Cardiac muscle cell (in vitro differentiated cells and primary cell): ENCODE measurements at regions not wholly inside any gene's neighbourhood (a gene's known extent, or its start where the extent isn't known, plus 50 kb on each side); places are given as distances from the start of the nearest gene placed in this dataset.
"Not testable (repeated sequence)": the region's sequence is repeated elsewhere in the genome, so short reads cannot be mapped to it uniquely, and the experiment has no call there.

Experiments used
- DNase-seq, 2 donors: peaks; one replicate each; pipeline versions ENCODE4 v3.0.0 to v3.0.0-alpha.2; 2010 to 2017; ENCODE audit warnings: low read depth in 1 of 2, low spot score in 1 of 2
- H3K27ac ChIP-seq: fragments of 200-600 bp; sonication (generic); 2 replicates; pipeline ENCODE4 v1.5.1; 2016
- H3K27me3 ChIP-seq: fragments of 200-600 bp; sonication (generic); 2 replicates; pipeline ENCODE4 v1.6.0; 2016; ENCODE audit warnings: control low read depth
- H3K36me3 ChIP-seq: fragments of 200-600 bp; sonication (generic); 2 replicates; pipeline ENCODE4 v1.5.1; 2016; ENCODE audit warnings: control low read depth
- H3K4me1 ChIP-seq: fragments of 200-600 bp; sonication (generic); 2 replicates; pipeline ENCODE4 v1.8.1; 2017; ENCODE audit warnings: low read depth, mild to moderate bottlenecking, mixed run types
- H3K4me3 ChIP-seq: fragments of 200-600 bp; sonication (generic); 2 replicates; pipeline ENCODE4 v1.5.1; 2016; ENCODE audit warnings: mild to moderate bottlenecking
- H3K9me3 ChIP-seq: fragments of 200-600 bp; sonication (generic); 2 replicates; pipeline ENCODE4 v1.5.1; 2017; ENCODE audit warnings: low read depth, mild to moderate bottlenecking, control low read depth
- CTCF ChIP-seq: IDR thresholded peaks from 2 replicates; pipeline ENCODE4 v1.5.1; 2012; ENCODE audit warnings: low read depth, mild to moderate bottlenecking, low read length

- no peak overlapping the region for H3K27ac ChIP-seq
- no peaks in the 10 kb centered on the region for H3K36me3 ChIP-seq
- H3K4me1 ChIP-seq = no peaks in the 10 kb centered on the region
- H3K9me3 ChIP-seq = no peaks in the 10 kb centered on the region
- no peak overlapping the region for H3K4me3 ChIP-seq
- no peak for DNase-seq
- TF ChIP-seq CTCF = no peak
- H3K27me3 ChIP-seq = no peaks in the 10 kb centered on the region
These were observed 239.1 kb downstream of the CHM start for GRCh38 chrX:85808217-85808616.

GRCh38 chrX:85772391-85772790 lies 275.0 kb downstream of the CHM start:
- not testable (repeated sequence) for H3K36me3 ChIP-seq, DNase-seq, H3K9me3 ChIP-seq, H3K4me3 ChIP-seq, H3K27me3 ChIP-seq, H3K4me1 ChIP-seq, H3K27ac ChIP-seq

GRCh38 chrX:85765651-85766050 lies 281.7 kb downstream of the CHM start:
- Histone ChIP-seq H3K27me3 (no peaks in the 10 kb centered on the region), H3K27ac (no peak overlapping the region), H3K4me3 (no peak overlapping the region), H3K4me1 (no peaks in the 10 kb centered on the region), H3K36me3 (no peaks in the 10 kb centered on the region), H3K9me3 (peaks cover 3% of the 10 kb centered on the region)
- no peak for DNase-seq
- TF ChIP-seq CTCF = no peak

- not testable (repeated sequence) for H3K4me3 ChIP-seq, H3K27ac ChIP-seq, H3K27me3 ChIP-seq, H3K9me3 ChIP-seq, DNase-seq, H3K4me1 ChIP-seq, H3K36me3 ChIP-seq
These were observed 324.3 kb downstream of the CHM start for GRCh38 chrX:85723025-85723424.

- not testable (repeated sequence) for H3K9me3 ChIP-seq, H3K4me1 ChIP-seq, DNase-seq, H3K27ac ChIP-seq, H3K4me3 ChIP-seq, H3K27me3 ChIP-seq, H3K36me3 ChIP-seq
These were observed 323.8 kb upstream of the POF1B start for GRCh38 chrX:85703233-85703632.

- Histone ChIP-seq H3K36me3 (no peaks in the 10 kb centered on the region), H3K4me3 (no peak overlapping the region), H3K27ac (no peak overlapping the region), H3K27me3 (no peaks in the 10 kb centered on the region), H3K4me1 (no peaks in the 10 kb centered on the region), H3K9me3 (no peaks in the 10 kb centered on the region)
- no peak for TF ChIP-seq CTCF
- DNase-seq = no peak
These were observed 319.5 kb upstream of the POF1B start for GRCh38 chrX:85698921-85699320.

- no peak overlapping the region for H3K27ac ChIP-seq
- H3K27me3 ChIP-seq = no peaks in the 10 kb centered on the region
- no peak for DNase-seq
- H3K4me1 ChIP-seq = no peaks in the 10 kb centered on the region
- H3K36me3 ChIP-seq = no peaks in the 10 kb centered on the region
- no peak overlapping the region for H3K4me3 ChIP-seq
- no peak for TF ChIP-seq CTCF
- no peaks in the 10 kb centered on the region for H3K9me3 ChIP-seq
These were observed 306.4 kb upstream of the POF1B start for GRCh38 chrX:85685843-85686242.
